ENCODE measurements at regions not wholly inside any gene's neighbourhood (a gene's known extent, or its start where the extent isn't known, plus 50 kb on each side); places are given as distances from the start of the nearest gene placed in this dataset.
"Not testable (repeated sequence)": the region's sequence is repeated elsewhere in the genome, so short reads cannot be mapped to it uniquely, and the experiment has no call there.

- no peak for DNase-seq
Measured at GRCh38 chr11:23370580-23371275, 510.5 kb upstream of the CCDC179 start.

- DNase-seq: no peak
Measured at GRCh38 chr11:23377909-23378308, 517.6 kb upstream of the CCDC179 start.

DNA sequence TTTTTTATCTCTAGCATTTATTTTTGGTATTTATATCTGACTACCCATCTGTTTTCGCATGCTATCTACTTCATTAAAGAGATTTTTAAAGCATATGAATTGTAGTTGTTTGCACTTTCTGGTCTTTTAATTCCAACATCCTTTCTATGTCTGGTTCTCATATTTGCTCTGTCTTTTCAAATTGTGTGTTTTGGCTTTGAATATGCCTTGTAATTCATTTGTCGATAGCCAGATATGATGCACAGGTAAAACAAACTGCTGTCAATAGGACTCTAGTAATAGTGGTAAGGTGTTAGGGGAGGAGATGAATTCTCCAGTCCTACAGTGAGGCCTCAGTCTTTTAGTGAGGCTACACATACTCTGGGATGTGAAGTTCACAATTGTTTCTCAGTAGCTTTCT lies 530.8 kb upstream of the CCDC179 start:
- no peak for DNase-seq

GRCh38 chr11:23398052-23398451 lies 537.8 kb upstream of the CCDC179 start:
- no peak for DNase-seq

- DNase-seq: no peak
Measured at GRCh38 chr11:23399995-23400394, 539.7 kb upstream of the CCDC179 start.

DNA sequence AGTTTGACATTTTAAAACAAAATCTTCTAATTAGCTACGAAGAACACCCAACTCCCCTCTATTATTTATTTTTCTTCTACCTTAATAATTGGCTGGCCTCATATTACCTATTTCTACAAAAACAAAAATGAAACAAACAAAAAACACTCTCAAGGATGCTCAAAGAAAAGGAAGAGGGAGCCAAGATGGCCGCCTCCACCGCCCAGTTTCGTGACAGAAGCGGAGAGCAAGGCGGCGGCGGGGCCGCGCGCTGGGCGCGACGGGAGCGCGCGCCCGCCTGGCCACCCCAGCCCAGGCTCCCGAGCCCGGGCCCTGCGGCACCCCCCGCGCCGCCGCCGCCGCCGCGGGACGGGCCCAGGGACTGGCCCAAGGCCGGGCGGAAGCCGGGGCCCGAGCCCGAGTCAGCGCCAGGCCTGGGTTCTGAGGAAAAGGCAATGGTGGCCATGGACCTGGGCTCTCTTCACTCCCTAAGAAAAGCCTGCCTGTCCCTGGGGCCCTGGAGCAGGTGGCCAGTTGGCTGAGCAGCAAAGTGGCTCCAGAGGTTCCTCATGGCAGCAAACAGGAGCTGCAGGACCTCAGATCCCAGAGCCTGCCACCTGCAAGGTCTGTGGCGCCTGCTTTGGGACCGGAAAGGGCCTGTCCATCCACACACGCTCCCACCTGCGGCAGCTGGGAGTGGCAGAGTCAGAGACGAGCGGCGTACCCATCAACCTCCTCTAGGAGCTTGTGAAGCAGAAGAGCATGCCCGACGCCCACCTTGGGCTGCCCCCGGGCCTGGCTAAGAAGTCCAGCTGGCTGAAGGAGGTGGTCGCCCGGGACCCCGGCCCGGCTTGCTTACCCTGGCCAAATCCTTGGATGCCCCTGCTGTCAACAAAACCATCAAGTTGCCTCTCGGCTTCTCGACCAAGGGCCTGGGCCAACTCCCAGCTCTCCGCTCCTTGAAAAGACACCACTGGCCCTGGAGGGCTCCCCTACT lies 543.2 kb upstream of the CCDC179 start:
- no peak for DNase-seq

DNA sequence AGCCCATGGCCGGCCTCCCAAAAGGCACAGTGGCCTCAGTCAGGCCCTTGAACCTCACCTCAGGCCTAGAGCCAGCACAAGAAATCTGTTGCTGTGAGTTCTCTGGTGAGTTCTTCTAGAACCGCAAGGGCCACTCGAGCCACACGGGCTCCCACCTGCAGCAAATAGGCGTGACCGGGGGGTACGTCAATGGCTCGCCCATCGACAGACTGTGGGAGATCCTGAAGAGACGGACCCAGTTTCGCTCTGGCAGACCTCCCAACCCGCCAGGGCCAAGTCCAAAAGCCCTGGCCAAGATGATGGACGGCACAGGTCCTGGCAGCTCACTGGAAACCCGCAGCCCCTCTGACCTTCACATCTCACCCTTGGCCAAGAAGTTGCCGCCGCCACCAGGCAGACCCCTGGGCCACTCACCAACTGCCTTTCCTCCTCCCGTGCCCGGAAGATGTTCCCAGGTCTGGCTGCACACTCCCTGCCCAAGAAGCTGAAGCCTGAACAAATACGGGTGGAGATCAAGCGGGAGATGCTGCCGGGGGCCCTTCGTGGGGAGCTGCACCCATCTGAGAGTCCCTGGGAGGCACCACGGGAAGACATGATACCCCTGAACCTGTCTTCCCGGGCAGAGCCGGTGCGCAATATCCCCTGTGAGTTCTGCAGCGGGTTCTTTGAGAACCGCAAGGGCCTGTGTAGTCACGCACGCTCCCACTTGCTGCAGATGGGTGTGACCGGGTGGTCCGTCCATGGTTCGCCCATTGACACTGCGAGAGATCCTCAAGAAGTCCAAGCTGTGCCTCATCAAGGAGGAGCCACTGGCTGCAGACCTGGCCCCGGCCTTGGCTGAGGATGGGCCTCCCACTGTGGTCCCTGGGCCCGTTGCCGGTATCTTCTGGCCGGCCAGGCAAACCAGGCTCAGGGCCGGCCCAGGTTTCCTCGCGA lies 544.2 kb upstream of the CCDC179 start:
- DNase-seq: no peak

DNA sequence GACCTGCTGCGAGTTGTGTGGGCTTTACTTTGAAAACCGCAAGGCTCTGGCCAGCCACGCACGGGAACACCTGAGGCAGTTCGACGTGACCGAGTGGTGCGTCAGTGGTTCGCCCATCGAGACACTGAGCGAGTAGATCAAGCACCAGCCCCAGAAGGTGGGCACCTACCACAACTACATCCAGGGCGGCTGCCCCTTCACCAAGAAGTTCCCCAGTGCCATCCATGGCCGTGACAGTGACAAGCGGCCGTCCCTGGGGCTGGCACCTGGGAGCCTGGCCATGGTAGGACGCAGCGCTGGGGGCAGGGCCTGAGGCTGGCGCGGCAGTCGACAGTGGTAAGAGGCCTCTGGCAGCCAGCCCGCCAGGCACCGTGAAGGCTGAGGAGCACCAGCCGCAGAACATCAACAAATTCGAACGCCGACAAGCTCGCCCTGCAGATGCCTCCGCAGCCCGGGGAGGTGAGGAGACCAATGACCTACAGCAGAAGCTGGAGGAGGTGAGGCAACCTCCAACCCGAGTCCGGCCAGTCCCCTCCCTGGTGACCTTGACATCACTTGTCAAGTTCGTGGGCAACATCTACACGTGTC lies 545.2 kb upstream of the CCDC179 start:
- no peak for DNase-seq

- DNase-seq: no peak
Measured at GRCh38 chr11:23406131-23406819, 546.0 kb upstream of the CCDC179 start.

- no peak for DNase-seq
Measured at GRCh38 chr11:23413057-23413456, 552.8 kb upstream of the CCDC179 start.

DNA sequence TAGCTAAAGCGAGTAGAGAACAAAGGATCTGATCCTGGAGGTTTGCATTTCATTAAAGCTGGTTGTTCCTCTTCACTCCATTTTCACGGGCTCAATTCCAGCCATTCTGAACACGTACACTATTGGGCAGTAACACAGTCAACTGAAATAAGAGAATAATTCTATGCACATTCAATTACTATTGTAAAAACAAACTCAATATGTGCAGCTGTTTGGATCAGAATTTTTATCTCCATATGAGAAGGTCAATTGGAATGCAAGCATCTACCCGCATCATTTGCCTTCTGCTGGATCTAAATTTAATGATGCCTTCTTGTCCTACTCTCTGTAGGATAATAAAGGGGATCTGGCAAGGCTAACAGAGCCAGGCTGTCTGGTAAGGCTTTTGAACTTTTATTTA lies 562.8 kb upstream of the CCDC179 start:
- no peak for DNase-seq

DNA sequence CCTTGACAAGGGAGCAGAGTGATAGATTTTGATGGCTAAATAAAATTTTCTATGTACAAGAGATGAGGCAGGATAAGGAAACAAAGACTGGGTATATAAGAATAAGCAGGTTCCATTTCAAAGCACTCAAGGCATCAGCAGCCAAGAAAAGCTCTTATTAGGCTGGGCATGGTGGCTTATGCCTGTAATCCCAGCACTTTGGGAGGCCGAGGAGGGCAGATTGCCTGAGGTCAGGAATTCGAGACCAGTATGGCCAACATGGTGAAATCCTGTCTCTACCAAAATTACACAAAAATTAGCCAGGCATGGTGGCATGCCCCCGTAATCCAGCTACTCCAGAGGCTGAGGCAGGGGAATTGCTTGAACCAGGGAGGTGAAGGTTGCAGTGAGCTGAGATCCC lies 563.4 kb upstream of the CCDC179 start:
- DNase-seq: no peak

GRCh38 chr11:23425381-23425780 lies 565.1 kb upstream of the CCDC179 start:
- DNase-seq: no peak

DNA sequence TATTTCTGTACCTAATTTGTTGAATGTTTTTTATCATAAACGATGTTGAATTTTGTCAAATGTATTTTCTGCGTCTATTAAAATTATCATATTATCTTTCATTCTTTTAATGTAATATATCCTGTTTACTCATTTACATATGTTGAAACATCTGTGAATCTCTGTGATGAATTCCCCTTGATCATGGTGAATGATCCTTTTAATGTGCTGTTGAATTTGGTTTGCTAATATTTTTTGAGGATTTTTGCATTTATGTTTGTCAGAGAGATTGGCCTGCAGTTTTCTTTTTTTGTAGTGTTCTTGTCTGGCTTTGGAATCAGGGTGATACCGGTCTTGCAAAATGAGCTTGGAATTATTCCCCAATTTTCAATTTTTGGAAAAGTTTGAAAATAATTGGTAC lies 569.3 kb upstream of the CCDC179 start:
- no peak for DNase-seq

GRCh38 chr11:23453522-23453921 lies 593.2 kb upstream of the CCDC179 start:
- DNase-seq: no peak

DNA sequence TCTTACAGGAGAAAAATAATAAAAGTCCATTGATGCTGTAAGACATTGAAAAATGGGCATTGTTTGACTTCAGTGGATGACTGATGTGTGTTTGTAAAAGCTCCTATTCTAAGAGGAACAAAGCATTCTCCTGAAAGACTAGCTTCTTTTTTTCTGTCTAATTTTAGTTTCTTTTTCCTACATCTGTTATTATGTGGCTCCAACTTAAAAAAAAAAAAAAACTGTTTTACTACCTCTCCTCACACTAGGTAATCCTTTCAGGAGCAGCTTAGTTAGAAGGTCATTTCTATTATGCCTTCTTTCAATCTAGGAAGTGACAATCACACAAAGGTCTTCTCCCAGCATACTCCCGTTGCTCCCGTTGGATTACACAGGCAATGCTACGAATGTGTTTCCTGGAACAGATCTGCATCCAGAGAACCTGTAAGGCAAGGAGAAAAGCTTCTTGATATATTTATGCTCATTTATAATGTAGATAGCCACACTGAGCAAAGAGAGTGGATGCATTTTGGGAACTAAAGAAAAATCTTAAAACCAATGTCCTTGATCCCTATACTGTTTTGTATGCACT lies 595.1 kb upstream of the CCDC179 start:
- DNase-seq: no peak

DNA sequence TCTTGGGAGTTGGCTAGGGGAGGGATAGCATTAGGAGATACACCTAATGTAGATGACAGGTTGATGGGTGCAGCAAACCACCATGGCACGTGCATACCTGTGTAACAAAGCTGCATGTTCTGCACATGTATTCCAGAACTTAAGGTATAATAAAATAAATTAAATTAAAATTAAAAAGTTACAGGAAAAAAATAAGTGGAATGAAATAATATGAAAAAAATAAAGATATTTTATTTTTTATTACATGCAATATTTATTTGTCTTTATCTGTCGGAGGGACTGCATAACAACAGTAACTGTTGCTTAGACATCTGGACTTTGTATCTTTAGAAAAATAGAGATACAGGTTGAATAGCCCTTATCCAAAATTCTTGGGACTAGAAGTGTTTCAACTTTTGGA lies 597.4 kb upstream of the CCDC179 start:
- DNase-seq: no peak

DNA sequence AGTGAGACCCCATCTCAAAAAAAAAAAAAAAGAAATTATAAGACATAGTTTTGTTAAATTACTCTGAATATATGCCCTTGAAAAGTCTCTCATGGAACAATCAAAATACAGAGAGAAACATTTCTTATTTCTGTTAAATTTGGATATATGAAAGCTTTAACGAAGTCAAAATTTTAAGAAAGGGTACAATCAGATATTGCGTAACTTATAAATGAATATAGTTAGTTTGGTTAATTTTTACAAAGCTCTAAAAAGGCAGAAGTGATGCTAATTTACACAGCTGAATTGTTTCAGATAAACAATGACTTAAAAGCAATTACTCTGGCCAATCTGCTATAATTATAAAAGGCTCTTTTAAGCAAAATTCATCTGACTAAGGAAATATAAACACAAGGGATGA lies 611.6 kb upstream of the CCDC179 start:
- DNase-seq: no peak

- DNase-seq: no peak
Measured at GRCh38 chr11:23473782-23474181, 613.5 kb upstream of the CCDC179 start.

DNA sequence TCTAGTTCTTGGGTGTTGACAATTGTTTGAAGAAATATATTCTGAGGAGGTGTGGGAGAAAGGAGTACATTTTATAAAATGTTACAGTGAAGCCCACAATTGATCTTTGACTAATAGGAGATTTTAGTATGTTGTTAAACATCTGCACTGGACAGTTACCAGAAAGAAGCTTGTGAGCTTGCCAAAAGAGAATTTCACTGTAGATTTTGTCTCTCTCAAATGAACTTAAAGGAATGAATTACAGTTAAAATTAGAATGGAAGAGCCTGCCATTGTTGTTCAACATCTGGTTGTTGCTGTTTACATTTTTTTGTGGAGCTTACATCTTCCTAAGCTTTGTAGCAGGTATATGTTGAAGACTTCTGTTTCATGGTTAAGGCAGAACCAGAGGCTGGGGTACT lies 620.5 kb upstream of the CCDC179 start:
- no peak for DNase-seq

- not testable (repeated sequence) for DNase-seq
Measured at GRCh38 chr11:23484146-23484545, 623.9 kb upstream of the CCDC179 start.

- not testable (repeated sequence) for DNase-seq
Measured at GRCh38 chr11:23484618-23485017, 624.3 kb upstream of the CCDC179 start.
